NOMO-1 (cell line): ENCODE measurements at regions not wholly inside any gene's neighbourhood (a gene's known extent, or its start where the extent isn't known, plus 50 kb on each side); places are given as distances from the start of the nearest gene placed in this dataset.

Source experiments
- DNase-seq, 2 experiments: peaks; one replicate each; lab custom pipeline; 2025; ENCODE audit not compliant: unreplicated experiment in 2 of 2; lab: John Stamatoyannopoulos, UW

GRCh38 chr1:239268941-239269340, 117.4 kb upstream of the CHRM3 start:
- no peak for DNase-seq

DNA sequence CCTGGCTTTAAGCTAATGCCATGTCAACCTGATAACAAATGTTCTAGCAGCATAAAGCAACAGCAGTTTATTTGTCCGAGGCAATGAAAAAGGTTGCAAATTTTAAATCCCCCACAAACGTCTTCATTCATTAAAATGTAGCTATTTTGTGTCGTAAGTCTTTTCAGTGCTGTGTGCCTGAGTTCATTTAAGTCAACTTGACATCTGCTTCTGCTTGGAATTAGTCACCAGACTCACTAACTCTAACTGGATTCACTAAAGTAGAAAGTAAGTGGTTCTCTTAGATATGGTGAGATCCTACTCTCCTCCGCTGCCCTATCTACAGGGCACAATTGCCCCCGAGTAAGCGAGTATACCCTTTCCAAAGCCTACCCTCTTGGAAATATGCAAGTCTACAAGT, 118.4 kb upstream of the CHRM3 start:
- DNase-seq: no peak

GRCh38 chr1:239263801-239264200, 122.6 kb upstream of the CHRM3 start:
- peak; percentile 81 to 90 for DNase-seq

- DNase-seq: peak; percentile 4 to 5
These were observed 123.8 kb upstream of the CHRM3 start for GRCh38 chr1:239262538-239262937.

DNA sequence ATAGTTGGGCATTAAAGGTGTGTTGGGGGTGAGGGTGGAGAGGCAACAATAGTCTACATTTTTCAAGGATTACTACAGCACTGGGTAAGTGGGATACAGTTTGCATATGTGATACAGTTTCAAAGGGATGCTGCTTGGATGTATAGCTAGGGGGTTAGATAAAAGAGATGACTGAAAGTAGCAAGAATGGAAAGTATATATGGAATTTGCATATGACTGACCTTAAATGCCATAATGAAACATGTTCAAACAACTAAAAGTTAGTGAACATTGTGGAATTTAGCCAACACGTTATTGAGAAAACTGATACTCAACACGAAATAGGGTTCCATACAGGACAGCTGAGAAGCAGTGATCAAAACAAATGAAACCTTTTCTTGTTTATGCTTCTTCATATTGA, 124.8 kb upstream of the CHRM3 start:
- DNase-seq: no peak

DNA sequence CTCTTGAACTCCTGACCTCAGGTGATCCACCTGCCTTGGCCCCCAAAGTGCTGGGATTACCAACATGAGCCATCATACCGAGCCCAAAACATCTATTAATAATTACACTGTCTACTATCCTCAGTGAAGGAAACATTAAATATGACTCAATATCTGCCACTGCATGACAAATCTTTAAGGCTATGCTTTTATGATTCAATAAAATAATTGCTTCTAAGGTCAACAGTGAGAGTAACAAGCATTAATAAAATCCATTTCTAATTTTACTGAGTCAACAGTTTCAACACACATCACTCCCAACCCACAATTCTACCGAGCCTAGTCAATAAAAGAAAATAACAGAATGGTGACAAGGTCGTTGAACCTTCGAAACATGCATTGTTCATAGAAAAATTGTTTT, 125.5 kb upstream of the CHRM3 start:
- DNase-seq: no peak

DNA sequence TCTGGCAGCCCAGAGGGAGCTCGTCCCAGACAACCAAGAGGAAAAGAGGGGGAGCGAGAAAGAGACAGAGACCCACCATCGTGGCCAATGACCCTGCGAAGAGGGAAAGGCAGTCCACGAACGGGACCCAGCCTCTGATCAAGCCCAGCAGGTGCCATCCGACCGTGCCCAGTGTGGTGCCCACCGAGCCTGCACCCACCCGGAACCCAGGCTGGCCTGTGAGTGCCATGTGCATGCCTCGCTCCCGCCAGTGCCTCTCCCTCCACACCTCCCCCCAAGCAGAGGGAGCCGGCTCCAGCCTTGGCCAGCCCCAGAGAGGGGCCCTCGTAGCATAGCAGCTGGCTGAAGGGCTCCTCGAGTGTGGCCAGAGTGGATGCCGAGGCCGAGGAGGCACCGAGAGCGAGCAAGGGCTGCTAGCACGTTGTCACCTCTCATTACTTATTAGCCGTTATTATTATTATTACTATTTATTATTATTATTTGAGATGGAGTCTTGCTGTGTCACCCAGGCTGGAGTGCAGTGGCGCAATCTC, 130.7 kb upstream of the CHRM3 start:
- DNase-seq: no peak

DNA sequence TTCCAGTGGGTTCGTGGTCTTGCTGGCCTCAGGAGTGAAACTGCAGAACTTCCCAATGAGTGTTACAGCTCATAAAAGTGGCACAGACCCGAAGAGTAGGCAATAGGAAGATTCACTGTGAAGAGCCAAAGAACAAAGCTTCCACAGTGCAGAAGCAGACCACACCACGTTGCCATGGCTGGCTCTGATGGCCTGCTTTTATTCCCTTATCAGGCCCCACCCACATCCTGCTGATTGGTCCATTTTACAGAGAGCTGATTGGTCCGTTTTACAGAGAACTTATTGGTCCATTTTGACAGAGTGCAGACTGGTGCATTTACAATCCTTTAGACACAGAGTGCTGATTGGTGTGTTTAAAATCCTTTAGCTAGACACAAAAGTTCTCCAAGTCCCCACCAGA, 131.4 kb upstream of the CHRM3 start:
- no peak for DNase-seq

GRCh38 chr1:239253032-239253431, 133.3 kb upstream of the CHRM3 start:
- no peak for DNase-seq

DNA sequence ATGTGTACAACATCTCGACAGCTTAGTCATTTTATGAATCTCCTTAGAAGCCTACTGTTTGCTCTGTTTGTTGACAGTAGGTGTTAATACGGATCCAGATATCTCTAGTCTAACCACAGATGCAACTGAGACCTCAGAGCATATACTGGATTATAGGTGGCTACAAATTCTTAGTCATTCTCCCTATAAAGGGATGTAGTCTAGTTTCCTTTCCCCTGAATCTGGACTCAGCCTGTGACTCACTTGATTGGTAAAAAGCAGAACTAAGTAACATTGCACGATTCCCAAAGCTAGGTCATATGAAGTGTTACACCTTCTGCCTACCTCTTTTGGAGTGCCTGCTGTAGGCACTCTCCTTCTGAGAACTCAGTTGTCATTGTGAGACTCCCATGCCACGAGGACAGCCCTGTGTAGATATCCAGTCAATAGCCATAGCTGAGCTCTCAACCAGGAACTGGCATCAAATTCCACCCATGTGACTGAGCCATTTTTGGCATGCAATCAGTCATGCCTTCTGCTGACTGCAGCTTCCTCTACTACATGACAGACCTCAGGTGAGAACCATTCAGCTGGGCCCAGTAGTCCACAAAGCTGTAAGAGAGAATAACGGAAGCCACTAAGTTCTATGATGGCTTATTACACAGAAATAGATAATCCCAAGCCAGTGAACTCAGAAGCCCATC, 135.9 kb upstream of the CHRM3 start:
- peak; percentile 58 to 87 for DNase-seq

- DNase-seq: no peak
These were observed 139.1 kb upstream of the CHRM3 start for GRCh38 chr1:239247285-239247684.

DNA sequence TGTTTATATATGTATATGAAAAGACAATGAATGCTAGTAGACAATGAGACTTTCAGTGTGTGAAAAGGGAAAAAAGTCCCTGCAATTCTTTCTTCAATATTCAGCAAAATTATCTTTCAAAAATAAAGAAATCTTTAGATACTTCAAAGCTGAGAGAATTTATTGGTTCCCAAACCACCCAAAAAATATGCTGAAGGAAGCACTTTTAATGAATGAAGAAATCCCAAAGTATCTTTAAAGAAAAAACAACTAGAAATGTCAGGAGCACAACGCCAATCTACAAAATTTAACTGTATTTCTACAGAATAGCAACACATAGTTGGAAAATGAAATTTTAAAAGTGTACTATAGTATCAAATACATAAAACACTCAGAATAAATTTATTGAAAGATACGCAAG, 142.3 kb upstream of the CHRM3 start:
- no peak for DNase-seq

- DNase-seq: no peak
These were observed 143.4 kb upstream of the CHRM3 start for GRCh38 chr1:239243006-239243405.

DNA sequence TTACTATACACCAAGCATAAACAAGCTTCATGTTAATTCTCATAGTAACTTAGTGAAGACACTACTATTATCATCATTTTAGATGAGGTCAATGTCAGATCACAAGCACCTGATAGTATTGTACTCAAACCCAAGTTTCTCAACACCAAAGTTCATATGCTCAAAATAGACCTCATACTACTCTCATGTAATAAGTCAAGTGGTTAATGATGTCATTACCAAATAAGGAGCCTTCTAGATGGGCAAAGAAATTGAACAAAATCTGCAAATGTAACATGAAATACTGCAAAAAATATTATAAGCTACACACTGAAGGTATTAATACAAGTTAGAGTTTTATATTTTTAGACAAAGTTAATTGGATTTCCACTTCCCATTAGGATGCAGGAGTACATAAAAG, 144.0 kb upstream of the CHRM3 start:
- DNase-seq: no peak

GRCh38 chr1:239240736-239241135, 145.6 kb upstream of the CHRM3 start:
- no peak for DNase-seq

DNA sequence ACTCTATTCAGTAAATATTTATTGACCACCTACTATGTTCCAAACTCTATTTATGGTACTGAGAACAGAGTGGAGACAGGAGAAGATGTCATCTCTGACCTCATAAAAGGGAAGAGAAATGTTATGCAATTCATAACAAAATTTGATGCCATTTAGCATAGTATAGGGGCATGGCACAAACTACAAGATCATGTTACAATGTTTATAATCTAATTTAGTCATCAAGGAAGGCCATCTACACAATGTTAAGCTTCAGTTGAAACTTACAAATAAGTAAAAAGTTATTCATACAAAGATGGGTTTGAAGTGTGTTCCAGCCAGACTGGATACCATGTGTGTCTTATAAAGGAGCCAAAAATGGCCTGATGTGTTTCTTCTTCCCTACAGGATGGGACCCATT, 146.8 kb upstream of the CHRM3 start:
- no peak for DNase-seq

DNA sequence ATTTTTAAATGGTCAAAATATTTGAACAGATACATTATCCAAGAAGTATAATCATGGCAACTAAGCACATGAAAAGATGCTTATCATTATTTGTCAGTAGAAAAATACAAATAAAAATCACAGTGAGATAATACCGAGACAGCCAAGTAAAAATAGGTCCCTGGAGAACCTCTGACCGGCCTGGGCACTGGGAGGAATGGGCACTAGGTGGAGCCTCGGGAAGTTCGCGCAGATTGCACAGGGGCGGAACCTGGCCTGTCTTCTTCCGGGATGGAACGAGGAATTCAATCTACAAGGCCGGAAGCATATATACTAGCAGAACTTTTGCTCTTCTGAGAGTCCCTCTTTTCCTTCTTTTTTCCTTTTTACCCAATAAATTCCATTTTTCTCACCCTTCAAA, 148.5 kb upstream of the CHRM3 start:
- DNase-seq: no peak

- DNase-seq: peak; percentile 16 to 67
These were observed 152.7 kb upstream of the CHRM3 start for GRCh38 chr1:239233626-239234025.

- DNase-seq: no peak
These were observed 153.4 kb upstream of the CHRM3 start for GRCh38 chr1:239232921-239233320.

DNA sequence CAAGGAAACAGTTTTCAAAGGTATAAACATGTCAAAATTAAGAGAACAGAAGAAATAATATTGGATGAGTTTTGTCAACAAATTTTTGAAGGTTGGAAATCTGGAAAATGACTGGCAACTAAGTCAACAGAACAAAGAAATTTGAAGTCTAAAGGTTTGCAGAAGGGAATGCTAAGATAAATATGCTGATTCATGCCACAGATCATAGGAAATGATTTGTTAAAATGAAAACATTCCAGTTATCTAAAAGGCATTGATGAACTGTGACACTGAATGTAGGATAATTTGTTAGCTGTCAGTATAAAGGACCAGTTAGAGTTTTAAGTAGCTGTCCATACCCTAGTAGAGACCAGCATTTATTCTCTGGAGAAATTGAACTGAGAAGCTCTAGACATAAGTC, 157.9 kb upstream of the CHRM3 start:
- DNase-seq: no peak

DNA sequence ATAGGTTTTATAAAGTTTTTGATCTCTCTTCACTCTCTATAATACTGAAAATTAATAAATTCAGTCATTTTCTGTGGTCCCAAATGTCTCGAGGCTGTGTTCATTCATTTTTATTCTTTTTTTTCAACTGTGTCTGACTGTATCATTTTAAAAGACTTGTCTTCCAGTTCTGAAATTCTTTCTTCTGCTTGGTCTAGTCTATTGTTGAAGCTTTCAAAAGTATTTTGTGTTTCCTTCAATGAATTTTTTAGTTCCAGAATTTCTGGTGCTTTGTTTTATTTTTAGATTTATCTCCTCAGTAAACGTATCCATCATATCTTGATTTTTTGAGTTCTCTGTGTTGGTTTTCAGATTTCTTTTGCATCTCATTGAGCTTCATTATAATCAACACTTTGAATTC, 161.0 kb upstream of the CHRM3 start:
- DNase-seq: no peak

- no peak for DNase-seq
These were observed 162.3 kb upstream of the CHRM3 start for GRCh38 chr1:239224100-239224499.

DNA sequence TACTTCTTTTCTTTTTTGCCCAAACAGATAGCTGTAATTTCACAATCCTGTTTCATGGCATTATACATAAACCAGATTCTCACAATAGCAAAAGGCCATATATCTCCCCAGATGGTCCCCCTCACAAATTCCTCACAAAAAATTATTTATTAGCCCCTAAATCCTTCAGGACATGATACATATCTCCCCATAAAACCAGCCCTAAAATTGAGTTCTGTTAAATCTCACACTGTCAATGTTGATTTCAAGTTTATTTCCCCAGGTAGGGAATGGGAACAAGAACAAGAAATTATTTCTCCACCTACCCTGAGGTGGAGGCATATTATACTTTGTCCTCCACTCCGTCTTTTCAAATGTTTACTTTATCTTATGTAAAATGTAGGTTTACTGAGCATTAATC, 163.4 kb upstream of the CHRM3 start:
- no peak for DNase-seq
